Activated T-helper 2 cell treated with anti-CD3 and anti-CD28 coated beads, Interferon-gamma antibody, Interleukin-2, Interleukin-4, amounts not matched to agents 10 μg/mL and 5 μg/mL and 100 μg/mL, durations not matched to agents 14 hours and 24 hours and 36 hours (primary cell): ENCODE measurements at regions not wholly inside any gene's neighbourhood (a gene's known extent, or its start where the extent isn't known, plus 50 kb on each side); places are given as distances from the start of the nearest gene placed in this dataset.

Source experiments
- DNase-seq: peaks from one replicate; pipeline ENCODE4 v3.0.0; 2021; ENCODE audit warnings: low spot score
- H3K27ac Mint-ChIP-seq: one replicate; pipeline ENCODE4 v1.8.0; 2021; ENCODE audit warnings: mixed read lengths
- H3K27me3 Mint-ChIP-seq: one replicate; pipeline ENCODE4 v1.8.0; 2021; ENCODE audit warnings: low read depth, mixed read lengths
- H3K36me3 Mint-ChIP-seq: one replicate; pipeline ENCODE4 v1.8.0; 2021; ENCODE audit warnings: low read depth, mixed read lengths
- H3K4me1 Mint-ChIP-seq: one replicate; pipeline ENCODE4 v1.8.0; 2021; ENCODE audit warnings: low read depth, mixed read lengths
- H3K4me3 Mint-ChIP-seq: one replicate; pipeline ENCODE4 v1.8.0; 2021; ENCODE audit warnings: low read depth, mild to moderate bottlenecking, moderate library complexity, mixed read lengths
- H3K9me3 Mint-ChIP-seq: one replicate; pipeline ENCODE4 v1.8.0; 2021; ENCODE audit warnings: mixed read lengths
- intact Hi-C: fragments of 100-400 bp; cut with micrococcal nuclease; formaldehyde crosslinking; loops from one replicate; pipeline ENCODE4 v1.15.1; 2023

- H3K9me3 Mint-ChIP-seq, result peaks cover 9% of the 10 kb centered on the region
- H3K27ac Mint-ChIP-seq, result no peak overlapping the region
- H3K36me3 Mint-ChIP-seq, result no peaks in the 10 kb centered on the region
- no peaks in the 10 kb centered on the region for H3K27me3 Mint-ChIP-seq
- DNase-seq, result no peak
- no peak overlapping the region for H3K4me3 Mint-ChIP-seq
- no peaks in the 10 kb centered on the region for H3K4me1 Mint-ChIP-seq
- intact Hi-C loops, result no loop called here
Observed at GRCh38 chr12:78315028-78315427, 484.3 kb downstream of the NAV3 start.

- Mint-ChIP-seq H3K36me3 (no peaks in the 10 kb centered on the region), H3K9me3 (peaks cover 10% of the 10 kb centered on the region), H3K27me3 (no peaks in the 10 kb centered on the region), H3K4me1 (no peaks in the 10 kb centered on the region), H3K4me3 (no peak overlapping the region), H3K27ac (no peak overlapping the region)
- intact Hi-C loops, result no loop called here
- DNase-seq, result no peak
Observed at GRCh38 chr12:78316136-78316535, 485.4 kb downstream of the NAV3 start.

DNA sequence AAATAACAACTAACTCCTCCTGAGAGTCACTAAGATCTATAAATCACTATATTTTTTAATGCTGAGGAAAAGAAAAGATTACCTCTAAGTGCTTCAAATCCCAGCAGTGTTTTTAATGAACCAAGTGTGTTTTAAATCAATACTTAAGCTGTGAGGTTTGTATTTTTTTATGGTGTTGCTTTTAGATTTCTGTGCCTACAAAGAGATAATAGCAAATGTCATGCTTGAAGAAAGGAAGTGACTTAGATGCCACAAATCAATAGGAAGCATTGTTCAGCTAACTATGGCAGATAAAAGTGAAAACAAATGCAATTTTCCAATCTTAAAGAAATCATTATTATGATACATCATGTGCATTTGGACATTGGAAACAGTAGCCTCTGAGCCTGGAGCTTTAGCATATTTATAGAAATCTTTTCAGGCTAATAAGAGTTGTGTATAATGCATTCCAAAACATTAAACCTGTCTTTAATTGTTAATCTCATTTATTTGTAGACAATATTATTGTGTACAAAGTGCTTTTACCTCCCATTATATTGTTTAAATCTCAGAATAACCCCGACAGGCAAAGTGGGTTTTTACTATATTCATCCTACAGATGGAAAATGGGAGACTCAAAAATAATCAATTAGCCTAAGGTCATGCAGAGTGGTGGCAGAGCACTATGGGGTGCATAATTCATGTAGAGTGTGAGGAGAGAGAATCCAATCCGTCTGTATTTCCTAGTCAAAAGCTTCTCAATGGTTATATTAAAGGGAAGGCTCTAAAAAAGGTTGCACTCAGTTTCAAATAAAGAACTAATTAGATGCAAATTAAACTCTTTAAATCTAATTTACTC, 486.2 kb downstream of the NAV3 start:
- Mint-ChIP-seq H3K4me1 (no peaks in the 10 kb centered on the region), H3K27me3 (no peaks in the 10 kb centered on the region), H3K36me3 (no peaks in the 10 kb centered on the region), H3K27ac (no peak overlapping the region), H3K9me3 (peaks cover 17% of the 10 kb centered on the region), H3K4me3 (no peak overlapping the region)
- intact Hi-C loops, result no loop called here
- no peak for DNase-seq

DNA sequence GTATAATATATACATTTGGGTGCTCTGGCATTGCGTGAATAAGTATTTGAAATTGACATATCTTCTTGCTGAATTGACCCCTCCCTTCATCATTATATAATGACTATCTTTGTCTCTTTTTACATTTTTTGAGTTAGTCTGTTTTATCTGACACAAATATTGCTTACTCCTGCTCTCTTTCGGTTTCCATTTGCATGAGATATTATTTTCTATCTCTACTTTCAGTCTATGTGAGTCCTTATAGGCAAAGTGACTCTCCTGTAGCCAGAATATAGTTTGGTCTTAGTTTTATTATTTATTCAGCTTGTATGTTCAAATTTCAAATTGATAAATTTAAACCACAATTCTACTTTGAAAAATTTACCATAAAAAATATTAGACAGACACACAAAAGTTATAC, 491.0 kb downstream of the NAV3 start:
- Mint-ChIP-seq H3K36me3 (no peaks in the 10 kb centered on the region), H3K27me3 (no peaks in the 10 kb centered on the region), H3K27ac (no peak overlapping the region), H3K4me3 (no peak overlapping the region), H3K9me3 (peaks cover 21% of the 10 kb centered on the region), H3K4me1 (no peaks in the 10 kb centered on the region)
- intact Hi-C loops, result no loop called here
- DNase-seq, result no peak

- no peaks in the 10 kb centered on the region for H3K36me3 Mint-ChIP-seq
- DNase-seq, result no peak
Observed at GRCh38 chr12:78323226-78323625, 492.5 kb downstream of the NAV3 start.

GRCh38 chr12:78324234-78324633, 493.5 kb downstream of the NAV3 start:
- H3K4me3 Mint-ChIP-seq, result no peak overlapping the region
- DNase-seq, result no peak
- no peak overlapping the region for H3K27ac Mint-ChIP-seq
- intact Hi-C loops, result no loop called here
- no peaks in the 10 kb centered on the region for H3K36me3 Mint-ChIP-seq
- H3K9me3 Mint-ChIP-seq, result peaks cover 16% of the 10 kb centered on the region
- no peaks in the 10 kb centered on the region for H3K4me1 Mint-ChIP-seq
- H3K27me3 Mint-ChIP-seq, result no peaks in the 10 kb centered on the region

More at GRCh38 chr12:78323226-78323625, 492.5 kb downstream of the NAV3 start:
- no peaks in the 10 kb centered on the region for H3K27me3 Mint-ChIP-seq
- no peak overlapping the region for H3K4me3 Mint-ChIP-seq
- H3K4me1 Mint-ChIP-seq, result no peaks in the 10 kb centered on the region
- H3K27ac Mint-ChIP-seq, result no peak overlapping the region
- intact Hi-C loops, result no loop called here
- peaks cover 24% of the 10 kb centered on the region for H3K9me3 Mint-ChIP-seq

- intact Hi-C loops, result no loop called here
- H3K36me3 Mint-ChIP-seq, result no peaks in the 10 kb centered on the region
- H3K27me3 Mint-ChIP-seq, result no peaks in the 10 kb centered on the region
- H3K4me3 Mint-ChIP-seq, result no peak overlapping the region
- H3K27ac Mint-ChIP-seq, result no peak overlapping the region
- H3K9me3 Mint-ChIP-seq, result peaks cover 9% of the 10 kb centered on the region
- H3K4me1 Mint-ChIP-seq, result no peaks in the 10 kb centered on the region
- DNase-seq, result no peak
Observed at GRCh38 chr12:78328524-78328923, 497.8 kb downstream of the NAV3 start.

- intact Hi-C loops, result no loop called here
- no peaks in the 10 kb centered on the region for H3K36me3 Mint-ChIP-seq
Observed at GRCh38 chr12:78330131-78330530, 499.4 kb downstream of the NAV3 start.

GRCh38 chr12:78331181-78331580, 500.5 kb downstream of the NAV3 start:
- peaks cover 5% of the 10 kb centered on the region for H3K9me3 Mint-ChIP-seq
- H3K27me3 Mint-ChIP-seq, result no peaks in the 10 kb centered on the region
- intact Hi-C loops, result no loop called here
- no peak overlapping the region for H3K4me3 Mint-ChIP-seq
- no peak overlapping the region for H3K27ac Mint-ChIP-seq
- H3K4me1 Mint-ChIP-seq, result no peaks in the 10 kb centered on the region
- no peaks in the 10 kb centered on the region for H3K36me3 Mint-ChIP-seq
- no peak for DNase-seq

More at GRCh38 chr12:78330131-78330530, 499.4 kb downstream of the NAV3 start:
- Mint-ChIP-seq H3K27me3 (no peaks in the 10 kb centered on the region), H3K4me3 (no peak overlapping the region), H3K27ac (no peak overlapping the region), H3K4me1 (no peaks in the 10 kb centered on the region), H3K9me3 (peaks cover 6% of the 10 kb centered on the region)
- DNase-seq, result no peak

GRCh38 chr12:78331753-78332152, 501.1 kb downstream of the NAV3 start:
- no peaks in the 10 kb centered on the region for H3K36me3 Mint-ChIP-seq
- H3K27me3 Mint-ChIP-seq, result no peaks in the 10 kb centered on the region
- intact Hi-C loops, result no loop called here
- no peak for DNase-seq
- H3K27ac Mint-ChIP-seq, result no peak overlapping the region
- H3K4me1 Mint-ChIP-seq, result no peaks in the 10 kb centered on the region
- peaks cover 7% of the 10 kb centered on the region for H3K9me3 Mint-ChIP-seq
- no peak overlapping the region for H3K4me3 Mint-ChIP-seq

DNA sequence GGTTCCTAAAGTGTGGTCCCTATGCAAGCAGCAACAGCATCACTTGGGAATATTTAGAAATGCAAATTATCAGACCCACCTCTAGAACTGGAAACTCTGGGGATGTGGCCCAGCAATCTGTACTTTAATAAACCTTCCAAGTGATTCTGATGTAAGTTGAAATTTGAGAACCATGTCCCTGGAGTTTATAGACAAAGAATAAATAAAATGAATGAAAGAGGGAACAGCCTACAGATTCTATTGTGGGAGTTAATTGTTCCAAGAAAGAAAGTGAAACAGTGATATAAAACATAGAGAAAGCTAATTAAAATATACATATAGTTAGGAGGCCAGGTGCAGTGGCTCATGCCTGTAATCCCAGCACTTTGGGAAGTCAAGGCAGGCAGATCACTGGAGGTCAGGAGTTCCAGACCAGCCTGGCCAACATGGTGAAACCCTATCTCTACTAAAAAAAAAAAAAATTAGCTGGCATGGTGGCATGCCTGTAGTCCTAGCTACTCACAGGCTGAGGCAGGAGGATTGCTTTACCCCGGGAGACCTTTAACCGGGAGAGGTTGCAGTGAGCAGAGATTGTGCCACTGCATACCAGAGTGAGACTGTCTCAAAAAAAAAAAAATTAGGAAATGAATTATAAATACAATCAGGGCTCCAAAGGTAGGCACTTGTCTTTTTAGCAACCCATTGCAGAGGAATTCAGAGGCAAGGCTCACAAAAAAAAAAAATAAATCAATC, 507.5 kb downstream of the NAV3 start:
- Mint-ChIP-seq H3K4me3 (no peak overlapping the region), H3K36me3 (no peaks in the 10 kb centered on the region), H3K27me3 (no peaks in the 10 kb centered on the region), H3K27ac (no peak overlapping the region), H3K4me1 (no peaks in the 10 kb centered on the region), H3K9me3 (peaks cover 14% of the 10 kb centered on the region)
- intact Hi-C loops, result no loop called here
- no peak for DNase-seq

- Mint-ChIP-seq H3K27me3 (no peaks in the 10 kb centered on the region), H3K4me1 (no peaks in the 10 kb centered on the region), H3K27ac (no peak overlapping the region), H3K36me3 (no peaks in the 10 kb centered on the region), H3K9me3 (peaks cover 22% of the 10 kb centered on the region), H3K4me3 (no peak overlapping the region)
- no peak for DNase-seq
- intact Hi-C loops, result no loop called here
Observed at GRCh38 chr12:78340406-78340805, 509.7 kb downstream of the NAV3 start.

GRCh38 chr12:78343657-78344056, 513.0 kb downstream of the NAV3 start:
- no peak for DNase-seq
- Mint-ChIP-seq H3K4me3 (no peak overlapping the region), H3K4me1 (no peaks in the 10 kb centered on the region), H3K27ac (no peak overlapping the region), H3K27me3 (no peaks in the 10 kb centered on the region), H3K36me3 (no peaks in the 10 kb centered on the region), H3K9me3 (peaks cover 35% of the 10 kb centered on the region)
- intact Hi-C loops, result no loop called here
